ENCODE measurements at regions not wholly inside any gene's neighbourhood (a gene's known extent, or its start where the extent isn't known, plus 50 kb on each side); places are given as distances from the start of the nearest gene placed in this dataset.

DNA sequence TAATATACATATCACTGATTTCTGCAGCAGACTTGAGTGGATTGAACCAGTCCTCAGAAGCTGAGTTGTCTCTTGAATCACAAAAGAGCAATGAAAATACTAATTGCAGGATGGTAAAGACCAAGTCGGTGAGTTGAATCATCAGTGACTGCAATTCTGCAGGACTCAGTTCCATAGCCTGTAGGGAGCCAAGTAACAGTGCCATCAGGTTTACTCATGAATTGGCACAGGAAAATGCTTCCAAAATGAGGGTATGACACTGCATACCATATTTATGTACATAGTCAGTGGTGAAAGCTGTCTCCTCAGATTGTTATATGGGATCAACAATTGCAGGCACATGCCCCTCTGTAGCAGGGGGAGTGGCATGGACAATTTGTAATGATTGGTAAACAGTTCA, 192.8 kb downstream of the CCNG2 start:
- TF ChIP-seq CTCF (IDR thresholded peaks at IDR 0.05) (no peak), POLR2A (IDR thresholded peaks at IDR 0.05) (no peak), POLR2AphosphoS5 (IDR thresholded peaks at IDR 0.05; ENCODE audit: insufficient read depth in 1 of 2, low read depth in 1 of 2) (no peak)

All from vagina (tissue), 2 donors.